ENCODE measurements at regions not wholly inside any gene's neighbourhood (a gene's known extent, or its start where the extent isn't known, plus 50 kb on each side); places are given as distances from the start of the nearest gene placed in this dataset.
"Not testable (repeated sequence)": the region's sequence is repeated elsewhere in the genome, so short reads cannot be mapped to it uniquely, and the experiment has no call there.

GRCh38 chr1:220475608-220476007, 52.3 kb upstream of the MARK1 start:
- not testable (repeated sequence) for DNase-seq (ENCODE audit: low read depth in 2 of 2)

GRCh38 chr1:220475141-220475540, 52.8 kb upstream of the MARK1 start:
- DNase-seq (ENCODE audit: low read depth in 2 of 2), result not testable (repeated sequence)

- DNase-seq (ENCODE audit: low read depth in 2 of 2), result no peak
Observed at GRCh38 chr1:220473440-220473839, 54.5 kb upstream of the MARK1 start.

- DNase-seq (ENCODE audit: low read depth in 2 of 2), result no peak
Observed at GRCh38 chr1:220462752-220463151, 65.2 kb upstream of the MARK1 start.

GRCh38 chr1:220458936-220459335, 69.0 kb upstream of the MARK1 start:
- no peak for DNase-seq (ENCODE audit: low read depth in 2 of 2)

- no peak for DNase-seq (ENCODE audit: low read depth in 2 of 2)
Observed at GRCh38 chr1:220457957-220458609, 69.9 kb upstream of the MARK1 start.

GRCh38 chr1:220455559-220455958, 72.4 kb upstream of the MARK1 start:
- no peak for DNase-seq (ENCODE audit: low read depth in 2 of 2)

GRCh38 chr1:220454155-220454777, 73.7 kb upstream of the MARK1 start:
- DNase-seq (ENCODE audit: low read depth in 2 of 2), result no peak

- no peak for DNase-seq (ENCODE audit: low read depth in 2 of 2)
Observed at GRCh38 chr1:220453371-220453770, 74.6 kb upstream of the MARK1 start.

- DNase-seq (ENCODE audit: low read depth in 2 of 2), result no peak
Observed at GRCh38 chr1:220451532-220451931, 76.4 kb upstream of the MARK1 start.

GRCh38 chr1:220450927-220451326, 77.0 kb upstream of the MARK1 start:
- DNase-seq (ENCODE audit: low read depth in 2 of 2), result no peak

GRCh38 chr1:220448217-220448616, 79.7 kb upstream of the MARK1 start:
- no peak for DNase-seq (ENCODE audit: low read depth in 2 of 2)

- not testable (repeated sequence) for DNase-seq (ENCODE audit: low read depth in 2 of 2)
Observed at GRCh38 chr1:220444586-220444985, 83.3 kb upstream of the MARK1 start.

- DNase-seq (ENCODE audit: low read depth in 2 of 2), result no peak
Observed at GRCh38 chr1:220441211-220441610, 86.7 kb upstream of the MARK1 start.

- no peak for DNase-seq (ENCODE audit: low read depth in 2 of 2)
Observed at GRCh38 chr1:220438741-220439140, 89.2 kb upstream of the MARK1 start.

GRCh38 chr1:220432408-220432807, 95.5 kb upstream of the MARK1 start:
- no peak for DNase-seq (ENCODE audit: low read depth in 2 of 2)

GRCh38 chr1:220431554-220432239, 96.2 kb upstream of the MARK1 start:
- DNase-seq (ENCODE audit: low read depth in 2 of 2), result no peak

- DNase-seq (ENCODE audit: low read depth in 2 of 2), result no peak
Observed at GRCh38 chr1:220430586-220430985, 97.3 kb upstream of the MARK1 start.

- DNase-seq (ENCODE audit: low read depth in 2 of 2), result no peak
Observed at GRCh38 chr1:220430059-220430458, 97.9 kb upstream of the MARK1 start.

- no peak for DNase-seq (ENCODE audit: low read depth in 2 of 2)
Observed at GRCh38 chr1:220426989-220427388, 100.9 kb upstream of the MARK1 start.

- DNase-seq (ENCODE audit: low read depth in 2 of 2), result no peak
Observed at GRCh38 chr1:220425852-220426251, 102.1 kb upstream of the MARK1 start.

- no peak for DNase-seq (ENCODE audit: low read depth in 2 of 2)
Observed at GRCh38 chr1:220421508-220421907, 106.4 kb upstream of the MARK1 start.

- DNase-seq (ENCODE audit: low read depth in 2 of 2), result no peak
Observed at GRCh38 chr1:220420726-220421125, 107.2 kb upstream of the MARK1 start.

Data from fibroblast of skin of left biceps (primary cell).